ENCODE measurements at regions not wholly inside any gene's neighbourhood (a gene's known extent, or its start where the extent isn't known, plus 50 kb on each side); places are given as distances from the start of the nearest gene placed in this dataset.

GRCh38 chr12:92029902-92030586 is 115.6 kb downstream of the BTG1 start:
- no peak for DNase-seq

- DNase-seq = no peak
These were observed 116.5 kb downstream of the BTG1 start for GRCh38 chr12:92029136-92029535.

GRCh38 chr12:92028441-92028709 is 117.3 kb downstream of the BTG1 start:
- DNase-seq = no peak

GRCh38 chr12:92027701-92028440 is 117.8 kb downstream of the BTG1 start:
- no peak for DNase-seq

- no peak for DNase-seq
These were observed 118.4 kb downstream of the BTG1 start for GRCh38 chr12:92027243-92027642.

- DNase-seq = no peak
These were observed 120.0 kb downstream of the BTG1 start for GRCh38 chr12:92025462-92026207.

- no peak for DNase-seq
These were observed 123.6 kb downstream of the BTG1 start for GRCh38 chr12:92022093-92022492.

GRCh38 chr12:92021666-92022035 is 124.0 kb downstream of the BTG1 start:
- peak; percentile 51 for DNase-seq

GRCh38 chr12:92020983-92021665 is 124.5 kb downstream of the BTG1 start:
- DNase-seq = peak; percentile 18

GRCh38 chr12:92019491-92020277 is 126.0 kb downstream of the BTG1 start:
- DNase-seq = no peak

GRCh38 chr12:92012691-92013090 is 133.0 kb downstream of the BTG1 start:
- DNase-seq = no peak

- no peak for DNase-seq
These were observed 134.6 kb downstream of the BTG1 start for GRCh38 chr12:92010853-92011701.

GRCh38 chr12:92010368-92010767 is 135.3 kb downstream of the BTG1 start:
- no peak for DNase-seq

- no peak for DNase-seq
These were observed 137.3 kb downstream of the BTG1 start for GRCh38 chr12:92008345-92008744.

- no peak for DNase-seq
These were observed 137.9 kb downstream of the BTG1 start for GRCh38 chr12:92007787-92008186.

GRCh38 chr12:92003701-92004100 is 141.9 kb downstream of the BTG1 start:
- no peak for DNase-seq

- no peak for DNase-seq
These were observed 142.8 kb downstream of the BTG1 start for GRCh38 chr12:92002673-92003382.

- DNase-seq = no peak
These were observed 143.4 kb downstream of the BTG1 start for GRCh38 chr12:92002195-92002649.

- no peak for DNase-seq
These were observed 145.0 kb downstream of the BTG1 start for GRCh38 chr12:92000597-92000996.

- DNase-seq = no peak
These were observed 145.8 kb downstream of the BTG1 start for GRCh38 chr12:91999823-92000222.

- DNase-seq = no peak
These were observed 147.3 kb downstream of the BTG1 start for GRCh38 chr12:91998316-91998715.
